Loucy (cell line): ENCODE measurements at regions not wholly inside any gene's neighbourhood (a gene's known extent, or its start where the extent isn't known, plus 50 kb on each side); places are given as distances from the start of the nearest gene placed in this dataset.
"Not testable (repeated sequence)": the region's sequence is repeated elsewhere in the genome, so short reads cannot be mapped to it uniquely, and the experiment has no call there.

Source experiments
- CTCF ChIP-seq: fragments of 200-600 bp; sonication (generic); conservative IDR thresholded peaks from 2 replicates; pipeline ENCODE4 v1.5.1; 2014; ENCODE audit warnings: mild to moderate bottlenecking, antibody characterized with exemption, low read length
- EZH2phosphoT487 ChIP-seq: fragments of 200-600 bp; IDR thresholded peaks from 2 replicates; pipeline ENCODE4 v1.6.1; 2018; ENCODE audit warnings: antibody characterized with exemption, mild to moderate bottlenecking, moderate library complexity, borderline replicate concordance

GRCh38 chr11:67826028-67826950, 151.9 kb upstream of the ALDH3B2 start:
- not testable (repeated sequence) for TF ChIP-seq CTCF, EZH2phosphoT487
